ENCODE measurements at regions not wholly inside any gene's neighbourhood (a gene's known extent, or its start where the extent isn't known, plus 50 kb on each side); places are given as distances from the start of the nearest gene placed in this dataset.

- no peak for TF ChIP-seq CREB1 (IDR thresholded peaks at IDR 0.05; ENCODE audit: low read depth)
- TF ChIP-seq USF1 (IDR thresholded peaks at IDR 0.05) = no peak
- TF ChIP-seq ZBTB7A (IDR thresholded peaks at IDR 0.05; ENCODE audit: low read depth) = no peak
- TF ChIP-seq TEAD4 (IDR thresholded peaks at IDR 0.05) = peak; percentile 38; the same call in 1 of the 2 replicates
- TF ChIP-seq TCF12 (IDR thresholded peaks at IDR 0.05; ENCODE audit: low read depth) = peak; percentile 77
- peak; percentile 69; the same call in 1 of the 2 replicates for TF ChIP-seq EP300 (IDR thresholded peaks at IDR 0.05; ENCODE audit: borderline replicate concordance)
- TF ChIP-seq, protein P1, sequence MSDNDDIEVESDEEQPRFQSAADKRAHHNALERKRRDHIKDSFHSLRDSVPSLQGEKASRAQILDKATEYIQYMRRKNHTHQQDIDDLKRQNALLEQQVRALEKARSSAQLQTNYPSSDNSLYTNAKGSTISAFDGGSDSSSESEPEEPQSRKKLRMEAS (IDR thresholded peaks at IDR 0.05) = peak; percentile 62
- TF ChIP-seq FOXM1 (IDR thresholded peaks at IDR 0.05; ENCODE audit: borderline replicate concordance, low read depth) = no peak
Measured at GRCh38 chr5:81852291-81853029, 101.6 kb upstream of the SSBP2 start.

DNA sequence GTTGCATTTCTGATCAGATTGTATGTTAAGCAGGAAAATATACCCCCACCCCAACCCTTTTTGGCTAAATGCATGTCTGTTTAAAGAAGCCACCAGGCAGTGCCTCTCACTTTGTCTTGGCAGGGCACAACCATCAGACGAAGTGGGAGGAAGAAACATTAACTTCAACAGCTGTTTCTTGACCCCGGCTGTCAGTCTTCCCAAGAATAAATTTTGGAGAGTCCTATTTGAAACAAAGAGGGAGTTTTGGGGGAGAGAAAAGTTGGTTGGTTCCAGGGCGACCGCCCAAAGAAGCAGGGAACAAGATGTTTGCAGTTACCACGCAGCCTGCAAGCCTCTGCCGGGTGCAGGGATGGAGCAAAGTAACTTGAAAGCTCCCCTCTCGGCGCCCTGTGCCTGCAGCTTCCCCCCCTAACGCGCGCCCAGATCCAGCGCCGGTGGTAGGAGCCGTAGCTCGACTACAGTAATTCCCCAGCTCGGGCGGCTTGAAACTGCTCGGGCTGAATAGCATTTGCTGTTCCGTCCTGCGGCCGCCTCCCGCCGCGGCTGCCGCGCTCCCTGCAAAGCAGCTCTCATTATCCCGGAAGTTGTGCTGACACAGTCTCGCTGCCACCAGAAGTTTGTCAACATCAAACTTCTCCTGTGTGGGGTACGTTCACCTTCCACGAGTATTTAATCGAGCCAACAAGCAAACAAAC is 100.7 kb upstream of the SSBP2 start:
- TF ChIP-seq FOXM1 (IDR thresholded peaks at IDR 0.05; ENCODE audit: borderline replicate concordance, low read depth) = 0 out of 2 replicates have a peak, but pooled peaks have one; percentile 26
- TF ChIP-seq NFIC (IDR thresholded peaks at IDR 0.05) = peak; percentile 58; the same call in 1 of the 2 replicates
- peak; percentile 67 for TF ChIP-seq USF1 (IDR thresholded peaks at IDR 0.05)
- peak; percentile 84 for TF ChIP-seq TEAD4 (IDR thresholded peaks at IDR 0.05)
- TF ChIP-seq ZBTB7A (IDR thresholded peaks at IDR 0.05; ENCODE audit: low read depth) = peak; percentile 79; the same call in 1 of the 2 replicates
- TF ChIP-seq TCF12 (IDR thresholded peaks at IDR 0.05; ENCODE audit: low read depth) = peak; percentile 83; the same call in 1 of the 2 replicates
- TF ChIP-seq EP300 (IDR thresholded peaks at IDR 0.05; ENCODE audit: borderline replicate concordance) = peak; percentile 98
- TF ChIP-seq YY1 (IDR thresholded peaks at IDR 0.05; ENCODE audit: low read depth) = no peak
- peak; percentile 84 for TF ChIP-seq TAF1 (IDR thresholded peaks at IDR 0.05; ENCODE audit: low read depth)
- TF ChIP-seq EGR1 (IDR thresholded peaks at IDR 0.05) = peak; percentile 31; the same call in 1 of the 2 replicates
- peak; percentile 32; the same call in 1 of the 2 replicates for TF ChIP-seq CEBPB (IDR thresholded peaks at IDR 0.05)
- TF ChIP-seq, protein P1 (IDR thresholded peaks at IDR 0.05) = peak; percentile 49; the same call in 1 of the 2 replicates
- TF ChIP-seq CREB1 (IDR thresholded peaks at IDR 0.05; ENCODE audit: low read depth) = no peak
- TF ChIP-seq, protein P2, sequence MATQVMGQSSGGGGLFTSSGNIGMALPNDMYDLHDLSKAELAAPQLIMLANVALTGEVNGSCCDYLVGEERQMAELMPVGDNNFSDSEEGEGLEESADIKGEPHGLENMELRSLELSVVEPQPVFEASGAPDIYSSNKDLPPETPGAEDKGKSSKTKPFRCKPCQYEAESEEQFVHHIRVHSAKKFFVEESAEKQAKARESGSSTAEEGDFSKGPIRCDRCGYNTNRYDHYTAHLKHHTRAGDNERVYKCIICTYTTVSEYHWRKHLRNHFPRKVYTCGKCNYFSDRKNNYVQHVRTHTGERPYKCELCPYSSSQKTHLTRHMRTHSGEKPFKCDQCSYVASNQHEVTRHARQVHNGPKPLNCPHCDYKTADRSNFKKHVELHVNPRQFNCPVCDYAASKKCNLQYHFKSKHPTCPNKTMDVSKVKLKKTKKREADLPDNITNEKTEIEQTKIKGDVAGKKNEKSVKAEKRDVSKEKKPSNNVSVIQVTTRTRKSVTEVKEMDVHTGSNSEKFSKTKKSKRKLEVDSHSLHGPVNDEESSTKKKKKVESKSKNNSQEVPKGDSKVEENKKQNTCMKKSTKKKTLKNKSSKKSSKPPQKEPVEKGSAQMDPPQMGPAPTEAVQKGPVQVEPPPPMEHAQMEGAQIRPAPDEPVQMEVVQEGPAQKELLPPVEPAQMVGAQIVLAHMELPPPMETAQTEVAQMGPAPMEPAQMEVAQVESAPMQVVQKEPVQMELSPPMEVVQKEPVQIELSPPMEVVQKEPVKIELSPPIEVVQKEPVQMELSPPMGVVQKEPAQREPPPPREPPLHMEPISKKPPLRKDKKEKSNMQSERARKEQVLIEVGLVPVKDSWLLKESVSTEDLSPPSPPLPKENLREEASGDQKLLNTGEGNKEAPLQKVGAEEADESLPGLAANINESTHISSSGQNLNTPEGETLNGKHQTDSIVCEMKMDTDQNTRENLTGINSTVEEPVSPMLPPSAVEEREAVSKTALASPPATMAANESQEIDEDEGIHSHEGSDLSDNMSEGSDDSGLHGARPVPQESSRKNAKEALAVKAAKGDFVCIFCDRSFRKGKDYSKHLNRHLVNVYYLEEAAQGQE (IDR thresholded peaks at IDR 0.05; ENCODE audit: low read depth) = no peak
- peak; percentile 45; the same call in 1 of the 2 replicates for TF ChIP-seq RAD21 (IDR thresholded peaks at IDR 0.05; ENCODE audit: low read depth)

DNA sequence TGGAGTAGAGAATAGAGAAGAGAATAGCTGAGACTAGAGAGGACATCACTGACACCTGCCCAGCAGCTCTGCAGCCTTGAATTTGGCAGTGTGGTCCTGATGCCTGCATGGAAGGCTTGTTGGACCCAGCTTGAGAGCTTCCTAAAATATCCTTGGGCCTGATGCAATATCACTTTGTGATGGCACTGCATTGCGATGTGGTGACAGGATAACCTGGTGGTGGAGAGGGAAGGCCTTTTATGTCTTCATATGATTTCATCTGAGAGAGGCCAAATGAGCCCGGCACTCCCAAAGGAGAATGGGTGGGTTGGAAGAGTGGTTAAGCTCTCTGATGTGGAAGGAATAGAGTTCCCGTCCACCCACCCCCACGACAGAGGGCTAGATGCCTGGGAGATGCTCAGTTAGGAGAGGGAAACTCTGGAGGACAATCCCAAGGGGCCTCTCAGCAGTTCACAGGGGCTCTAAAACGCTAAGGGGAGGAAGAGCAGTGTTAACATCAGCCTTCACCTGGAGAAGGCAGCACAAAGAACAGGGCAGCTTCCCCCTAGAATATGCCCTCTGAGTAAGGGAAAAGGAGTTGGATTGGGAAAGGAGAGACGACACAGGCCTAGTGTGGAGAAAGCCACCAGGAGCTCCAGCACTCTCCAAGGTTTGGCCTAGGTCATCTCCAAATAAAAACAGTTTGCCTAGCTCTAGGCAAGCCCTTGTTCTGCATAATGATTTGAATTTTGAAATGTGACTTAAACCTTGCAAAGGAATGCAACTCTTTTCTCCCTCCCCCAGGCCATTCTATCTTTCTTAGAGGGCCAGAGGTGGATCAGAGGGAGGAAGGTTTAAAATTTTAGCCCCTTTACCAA is 99.8 kb upstream of the SSBP2 start:
- TF ChIP-seq EGR1 (IDR thresholded peaks at IDR 0.05) (no peak), TCF12 (IDR thresholded peaks at IDR 0.05; ENCODE audit: low read depth) (no peak), USF1 (IDR thresholded peaks at IDR 0.05) (no peak), ZBTB7A (IDR thresholded peaks at IDR 0.05; ENCODE audit: low read depth) (no peak)

GRCh38 chr5:81849770-81850367 is 99.0 kb upstream of the SSBP2 start:
- no peak for TF ChIP-seq NFIC (IDR thresholded peaks at IDR 0.05)
- TF ChIP-seq, protein P1 (IDR thresholded peaks at IDR 0.05) = no peak
- no peak for TF ChIP-seq CREB1 (IDR thresholded peaks at IDR 0.05; ENCODE audit: low read depth)
- TF ChIP-seq TEAD4 (IDR thresholded peaks at IDR 0.05) = no peak
- no peak for TF ChIP-seq CEBPB (IDR thresholded peaks at IDR 0.05)
- no peak for TF ChIP-seq FOXM1 (IDR thresholded peaks at IDR 0.05; ENCODE audit: borderline replicate concordance, low read depth)
- TF ChIP-seq, protein P2 (IDR thresholded peaks at IDR 0.05; ENCODE audit: low read depth) = no peak
- TF ChIP-seq YY1 (IDR thresholded peaks at IDR 0.05; ENCODE audit: low read depth) = no peak
- TF ChIP-seq USF1 (IDR thresholded peaks at IDR 0.05) = no peak
- no peak for TF ChIP-seq RAD21 (IDR thresholded peaks at IDR 0.05; ENCODE audit: low read depth)
- TF ChIP-seq EP300 (IDR thresholded peaks at IDR 0.05; ENCODE audit: borderline replicate concordance) = no peak
- TF ChIP-seq TCF12 (IDR thresholded peaks at IDR 0.05; ENCODE audit: low read depth) = no peak
- no peak for TF ChIP-seq EGR1 (IDR thresholded peaks at IDR 0.05)

All from Ishikawa (cell line).